H1 (cell line): ENCODE measurements at regions not wholly inside any gene's neighbourhood (a gene's known extent, or its start where the extent isn't known, plus 50 kb on each side); places are given as distances from the start of the nearest gene placed in this dataset.

Experiments
- CTCF ChIA-PET: fragments of 300-600 bp; sonication (Branson Sonifier 250); formaldehyde crosslinking; loops from one replicate; lab custom pipeline; 2021; ENCODE audit not compliant: partially characterized antibody; lab: Charles Lee
- POLR2A ChIA-PET: fragments of 300-600 bp; sonication (Branson Sonifier 250); formaldehyde crosslinking; loops from one replicate; lab custom pipeline; 2021; ENCODE audit warnings: inconsistent platforms; ENCODE audit not compliant: partially characterized antibody; lab: Charles Lee
- DNase-seq, 2 experiments: peaks; one replicate each; pipeline versions ENCODE4 v3.0.0 to v3.0.0-alpha.2; 2010 to 2022; ENCODE audit warnings: low spot score in 2 of 2, low read depth in 1 of 2, mixed read lengths in 1 of 2
- FAIRE-seq: peaks from 2 replicates; lab custom pipeline; 2011; peaks lifted over from hg19 to GRCh38; lab: Jason Lieb, UNC
- H2AFZ ChIP-seq: 2 replicates; pipeline ENCODE4 v1.8.1; 2012; ENCODE audit warnings: low read length, inconsistent platforms
- H2AK5ac ChIP-seq: 2 replicates; pipeline ENCODE4 v1.6.1; 2013; ENCODE audit warnings: low read depth, low read length
- H2BK120ac ChIP-seq: replicated peaks from 2 replicates; pipeline ENCODE3; 2013; ENCODE audit warnings: low read depth, low read length, inconsistent platforms
- H2BK12ac ChIP-seq: 2 replicates; pipeline ENCODE4 v1.6.1; 2013; ENCODE audit warnings: low read depth, low read length
- H2BK15ac ChIP-seq: 2 replicates; pipeline ENCODE4 v1.6.1; 2013; ENCODE audit warnings: low read length
- H2BK20ac ChIP-seq: 2 replicates; pipeline ENCODE4 v1.6.1; 2013; ENCODE audit warnings: low read length
- H2BK5ac ChIP-seq: 2 replicates; pipeline ENCODE4 v1.6.1; 2013; ENCODE audit warnings: low read depth, low read length
- H3K14ac ChIP-seq: 2 replicates; pipeline ENCODE4 v1.6.1; 2013; ENCODE audit warnings: inconsistent platforms; ENCODE audit not compliant: insufficient read length
- H3K18ac ChIP-seq: 2 replicates; pipeline ENCODE4 v1.6.1; 2013; ENCODE audit warnings: low read length; ENCODE audit errors: extremely low read depth
- H3K23ac ChIP-seq: 2 replicates; pipeline ENCODE4 v1.6.1; 2013; ENCODE audit warnings: inconsistent platforms; ENCODE audit not compliant: insufficient read length
- H3K23me2 ChIP-seq: 2 replicates; pipeline ENCODE4 v1.6.1; 2013; ENCODE audit warnings: low read depth, low read length
- H3K27ac ChIP-seq: 2 replicates; pipeline ENCODE4 v1.6.1; 2011; ENCODE audit warnings: low read depth, low read length, inconsistent platforms
- H3K27me3 ChIP-seq, 4 experiments: replicated peaks in 1 of 4; 1 replicate in 1 of 4; 2 replicates in 3 of 4; pipeline versions ENCODE4 v1.6.1 to v1.8.1; 2011 to 2013; ENCODE audit warnings: low read length in 3 of 4, mild to moderate bottlenecking in 3 of 4, inconsistent platforms in 2 of 4, mixed read lengths in 2 of 4, moderate library complexity in 1 of 4; ENCODE audit not compliant: control insufficient read depth in 3 of 4, insufficient read depth in 3 of 4; ENCODE audit errors: extremely low read depth in 1 of 4
- H3K36me3 ChIP-seq, 4 experiments: 2 replicates each; pipeline versions ENCODE4 v1.6.1 to v1.8.1; 2011 to 2013; ENCODE audit warnings: mild to moderate bottlenecking in 4 of 4, low read length in 3 of 4, moderate library complexity in 2 of 4, control low read depth in 1 of 4, inconsistent platforms in 1 of 4; ENCODE audit not compliant: insufficient read depth in 4 of 4, control insufficient read depth in 2 of 4
- H3K4ac ChIP-seq: replicated peaks from 2 replicates; pipeline ENCODE3; 2013; ENCODE audit warnings: low read length, low read depth, mixed read lengths, inconsistent platforms; ENCODE audit not compliant: insufficient read length
- H3K4me1 ChIP-seq, 4 experiments: replicated peaks in 1 of 4; 1 replicate in 1 of 4; 2 replicates in 3 of 4; pipeline versions ENCODE4 v1.6.1 to v1.8.1; 2011 to 2013; ENCODE audit warnings: low read length in 3 of 4, inconsistent platforms in 2 of 4, mixed read lengths in 1 of 4; ENCODE audit not compliant: insufficient read depth in 4 of 4, control insufficient read depth in 3 of 4
- H3K4me2 ChIP-seq, 2 experiments: 2 replicates each; pipeline versions ENCODE4 v1.6.1 to v1.8.1; 2011 to 2013; ENCODE audit warnings: low read depth in 2 of 2, low read length in 2 of 2, control low read depth in 1 of 2, inconsistent platforms in 1 of 2, mild to moderate bottlenecking in 1 of 2; ENCODE audit not compliant: insufficient read depth in 1 of 2
- H3K4me3 ChIP-seq, 4 experiments: fragments of 200-600, 300-600 bp in 1 of 4; sonication (generic), shearing (Covaris generic), sonication (Bioruptor Twin) in 1 of 4; 2 replicates each; pipeline versions ENCODE4 v1.5.1 to v1.8.1; 2011 to 2016; ENCODE audit warnings: low read length in 4 of 4, low read depth in 3 of 4, control low read depth in 2 of 4, inconsistent platforms in 2 of 4, mild to moderate bottlenecking in 2 of 4, mixed read lengths in 1 of 4, moderate library complexity in 1 of 4; ENCODE audit not compliant: insufficient read depth in 2 of 4; ENCODE audit errors: extremely low read depth in 1 of 4
- H3K56ac ChIP-seq: replicated peaks from 2 replicates; pipeline ENCODE3; 2013; ENCODE audit warnings: low read depth, mild to moderate bottlenecking, mixed read lengths, low read length, inconsistent platforms; ENCODE audit not compliant: insufficient read length
- H3K79me1 ChIP-seq: 2 replicates; pipeline ENCODE4 v1.6.1; 2013; ENCODE audit warnings: low read depth, low read length, control low read depth
- H3K79me2 ChIP-seq, 2 experiments: 2 replicates each; pipeline versions ENCODE4 v1.6.1 to v1.8.1; 2012 to 2013; ENCODE audit warnings: low read length in 2 of 2, mild to moderate bottlenecking in 2 of 2, inconsistent platforms in 1 of 2; ENCODE audit not compliant: insufficient read depth in 2 of 2, control insufficient read depth in 1 of 2
- H3K9ac ChIP-seq, 4 experiments: replicated peaks in 1 of 4; 1 replicate in 1 of 4; 2 replicates in 3 of 4; pipeline versions ENCODE4 v1.6.1 to v1.8.1; 2011 to 2013; ENCODE audit warnings: low read depth in 3 of 4, low read length in 3 of 4, control low read depth in 2 of 4, mild to moderate bottlenecking in 2 of 4, moderate library complexity in 2 of 4, inconsistent platforms in 1 of 4; ENCODE audit errors: extremely low read depth in 1 of 4
- H3K9me3 ChIP-seq, 2 experiments: 2 replicates each; pipeline versions ENCODE4 v1.6.1 to v1.8.1; 2012 to 2013; ENCODE audit warnings: mild to moderate bottlenecking in 2 of 2, moderate library complexity in 2 of 2, control low read depth in 1 of 2, inconsistent platforms in 1 of 2, low read depth in 1 of 2, low read length in 1 of 2, mixed read lengths in 1 of 2; ENCODE audit not compliant: insufficient read depth in 2 of 2
- H4K20me1 ChIP-seq, 2 experiments: replicated peaks in 1 of 2; 2 replicates each; pipeline versions ENCODE3 to v1.8.1; 2011 to 2013; ENCODE audit warnings: inconsistent platforms in 2 of 2, low read length in 2 of 2, mild to moderate bottlenecking in 1 of 2; ENCODE audit not compliant: insufficient read depth in 2 of 2, control insufficient read depth in 1 of 2
- H4K5ac ChIP-seq: 2 replicates; pipeline ENCODE4 v1.6.1; 2013; ENCODE audit warnings: low read length, low read depth, mixed read lengths, inconsistent platforms; ENCODE audit not compliant: insufficient read length
- H4K8ac ChIP-seq: 2 replicates; pipeline ENCODE4 v1.8.0; 2013; ENCODE audit warnings: mild to moderate bottlenecking, moderate library complexity, low read length, inconsistent platforms; ENCODE audit not compliant: insufficient read depth; ENCODE audit errors: extremely low read depth
- H4K91ac ChIP-seq: replicated peaks from 2 replicates; pipeline ENCODE3; 2013; ENCODE audit warnings: low read length, mixed read lengths, inconsistent platforms; ENCODE audit not compliant: insufficient read length
- ASH2L ChIP-seq: fragments of 200-600, 300-600 bp; sonication (generic); IDR thresholded peaks from one replicate; pipeline ENCODE4 v1.7.1; 2017; ENCODE audit warnings: low read length
- CEBPB ChIP-seq: IDR thresholded peaks from 2 replicates; pipeline ENCODE4 v1.6.1; 2012; ENCODE audit warnings: low read depth, low read length
- EZH2 ChIP-seq: fragments of 200-600 bp; sonication (generic); IDR thresholded peaks from 2 replicates; pipeline ENCODE4 v1.7.1; 2012; ENCODE audit warnings: low read depth, mild to moderate bottlenecking, moderate library complexity, low read length, inconsistent platforms; ENCODE audit not compliant: severe bottlenecking
- KDM4A ChIP-seq: IDR thresholded peaks from one replicate; pipeline ENCODE4 v1.7.1; 2012; ENCODE audit warnings: low read depth, mild to moderate bottlenecking, moderate library complexity, low read length, inconsistent platforms; ENCODE audit not compliant: severe bottlenecking
- MAFK ChIP-seq: IDR thresholded peaks from 2 replicates; pipeline ENCODE4 v1.6.1; 2012; ENCODE audit warnings: low read depth, mild to moderate bottlenecking, improper control_type of control experiment, low read length
- RFX5 ChIP-seq: IDR thresholded peaks from 2 replicates; pipeline ENCODE4 v1.6.1; 2011; ENCODE audit warnings: low read depth, low read length, improper control_type of control experiment, borderline replicate concordance
- ZNF274 ChIP-seq: IDR thresholded peaks from 2 replicates; pipeline ENCODE4 v1.7.0; 2012; ENCODE audit warnings: low read length, borderline replicate concordance; ENCODE audit errors: extremely low read depth

GRCh38 chr13:72383646-72384045 is 343.8 kb downstream of the MZT1 start:
- Histone ChIP-seq H2BK20ac (no peak overlapping the region), H3K9ac (no peak overlapping the region)
- CTCF ChIA-PET = interaction anchor here (0.9 to 1.4 kb wide), 4 partner anchors 9 to 267 kb away, joined by 3 to 4 read pairs (median 3); no protein-coding TSS in a partner anchor
- TF ChIP-seq MAFK (no peak), ASH2L (no peak), KDM4A (no peak), EZH2 (no peak), ZNF274 (no peak), CEBPB (no peak), RFX5 (no peak)

More at GRCh38 chr13:72383646-72384045, 343.8 kb downstream of the MZT1 start:
- H3K79me1 ChIP-seq = no peaks in the 10 kb centered on the region
- no peaks in the 10 kb centered on the region for H3K36me3 ChIP-seq
- no peak overlapping the region for H4K91ac ChIP-seq
- no peaks in the 10 kb centered on the region for H3K27me3 ChIP-seq
- H4K8ac ChIP-seq = no peak overlapping the region
- H3K9me3 ChIP-seq = no peaks in the 10 kb centered on the region
- no peaks in the 10 kb centered on the region for H3K79me2 ChIP-seq
- H2BK5ac ChIP-seq = no peak overlapping the region
- H3K4me1 ChIP-seq = no peaks in the 10 kb centered on the region
- no peaks in the 10 kb centered on the region for H4K20me1 ChIP-seq
- H2BK12ac ChIP-seq = no peak overlapping the region
- H3K4me2 ChIP-seq = no peak overlapping the region
- POLR2A ChIA-PET = no interaction called here
- H3K27ac ChIP-seq = no peak overlapping the region
- no peak for FAIRE-seq
- H3K4me3 ChIP-seq = no peak overlapping the region
- H4K5ac ChIP-seq = no peak overlapping the region
- H3K23me2 ChIP-seq = no peaks in the 10 kb centered on the region
- no peak overlapping the region for H3K23ac ChIP-seq
- no peak overlapping the region for H2BK15ac ChIP-seq
- H2BK120ac ChIP-seq = no peak overlapping the region
- no peak overlapping the region for H2AK5ac ChIP-seq
- H3K18ac ChIP-seq = no peak overlapping the region
- no peak overlapping the region for H3K56ac ChIP-seq
- no peak overlapping the region for H3K4ac ChIP-seq
- no peak overlapping the region for H3K14ac ChIP-seq
- DNase-seq = no peak
- no peak overlapping the region for H2AFZ ChIP-seq
